ENCODE measurements at regions not wholly inside any gene's neighbourhood (a gene's known extent, or its start where the extent isn't known, plus 50 kb on each side); places are given as distances from the start of the nearest gene placed in this dataset.

GRCh38 chr14:64644629-64645028 is 59.6 kb upstream of the PLEKHG3 start:
- DNase-seq: no peak
- intact Hi-C loops (cut with DNase I): no loop called here
- 75 to 78% (median 75%) methylated on average over 8 of the region's 8 CpGs for WGBS, 3 donors
- H3K36me3 ChIP-seq: no peaks in the 10 kb centered on the region
- no peak overlapping the region for H3K4me3 ChIP-seq
- no peak overlapping the region for H3K27ac ChIP-seq
- H3K27me3 ChIP-seq: no peaks in the 10 kb centered on the region
- peaks cover 5% of the 10 kb centered on the region for H3K4me1 ChIP-seq (ENCODE audit: insufficient read depth)
- H3K9me3 ChIP-seq: no peaks in the 10 kb centered on the region
- TF ChIP-seq CTCF (IDR thresholded peaks at IDR 0.05): no peak

GRCh38 chr14:64645220-64645892 is 58.9 kb upstream of the PLEKHG3 start:
- no peak for TF ChIP-seq EP300 (IDR thresholded peaks at IDR 0.05)
- TF ChIP-seq POLR2A (IDR thresholded peaks at IDR 0.05): no peak
- no peak for TF ChIP-seq CTCF (IDR thresholded peaks at IDR 0.05)
- H3K27ac ChIP-seq: no peak overlapping the region
- intact Hi-C loops (cut with DNase I): no loop called here
- WGBS, 3 donors: 10 to 21% (median 19%) methylated on average over 10 of the region's 10 CpGs
- peak in 3 of 5 donors; percentile 30 to 62 (median 43) for DNase-seq
- no peaks in the 10 kb centered on the region for H3K27me3 ChIP-seq
- H3K4me1 ChIP-seq (ENCODE audit: insufficient read depth): peaks cover 5% of the 10 kb centered on the region
- no peak overlapping the region for H3K4me3 ChIP-seq
- no peaks in the 10 kb centered on the region for H3K36me3 ChIP-seq
- H3K9me3 ChIP-seq: no peaks in the 10 kb centered on the region

- no peaks in the 10 kb centered on the region for H3K9me3 ChIP-seq
- peaks cover 5% of the 10 kb centered on the region for H3K4me1 ChIP-seq (ENCODE audit: insufficient read depth)
- no peaks in the 10 kb centered on the region for H3K27me3 ChIP-seq
- intact Hi-C loops (cut with DNase I): no loop called here
- 29 to 42% (median 35%) methylated on average over 5 of the region's 5 CpGs for WGBS, 3 donors
- DNase-seq: no peak
- TF ChIP-seq POLR2A (IDR thresholded peaks at IDR 0.05): no peak
- TF ChIP-seq EP300 (IDR thresholded peaks at IDR 0.05): no peak
- TF ChIP-seq CTCF (IDR thresholded peaks at IDR 0.05): no peak
- no peak overlapping the region for H3K4me3 ChIP-seq
- no peaks in the 10 kb centered on the region for H3K36me3 ChIP-seq
- no peak overlapping the region for H3K27ac ChIP-seq
These were observed 58.1 kb upstream of the PLEKHG3 start for GRCh38 chr14:64646103-64646502.

- peak in 2 of 5 donors; percentile 22 to 29 for DNase-seq
- TF ChIP-seq EP300 (IDR thresholded peaks at IDR 0.05) (no peak), POLR2A (IDR thresholded peaks at IDR 0.05) (no peak), CTCF (IDR thresholded peaks at IDR 0.05) (no peak)
- Histone ChIP-seq H3K9me3 (no peaks in the 10 kb centered on the region), H3K27me3 (no peaks in the 10 kb centered on the region), H3K4me1 (ENCODE audit: insufficient read depth) (peaks cover 5% of the 10 kb centered on the region), H3K36me3 (no peaks in the 10 kb centered on the region), H3K27ac (no peak overlapping the region), H3K4me3 (no peak overlapping the region)
- intact Hi-C loops (cut with DNase I): no loop called here
- WGBS, 3 donors: 57 to 63% (median 60%) methylated on average over 13 of the region's 13 CpGs
These were observed 54.7 kb upstream of the PLEKHG3 start for GRCh38 chr14:64649383-64649998.
